DOHH2 (cell line): ENCODE measurements at regions not wholly inside any gene's neighbourhood (a gene's known extent, or its start where the extent isn't known, plus 50 kb on each side); places are given as distances from the start of the nearest gene placed in this dataset.

Source experiments
- EZH2phosphoT487 ChIP-seq: fragments of 200-600 bp; sonication (generic); IDR thresholded peaks from 2 replicates; pipeline ENCODE4 v1.6.1; 2017; ENCODE audit warnings: borderline replicate concordance, mild to moderate bottlenecking, antibody characterized with exemption, low read length, moderate library complexity, mixed read lengths
- TF ChIP-seq, protein P1 (sequence below): fragments of 200-600 bp; sonication (generic); IDR thresholded peaks from one replicate; pipeline ENCODE4 v1.5.1; 2014; ENCODE audit warnings: antibody characterized with exemption, mild to moderate bottlenecking, low read depth, low read length; ENCODE audit not compliant: poor library complexity, severe bottlenecking

- TF ChIP-seq, protein P1, sequence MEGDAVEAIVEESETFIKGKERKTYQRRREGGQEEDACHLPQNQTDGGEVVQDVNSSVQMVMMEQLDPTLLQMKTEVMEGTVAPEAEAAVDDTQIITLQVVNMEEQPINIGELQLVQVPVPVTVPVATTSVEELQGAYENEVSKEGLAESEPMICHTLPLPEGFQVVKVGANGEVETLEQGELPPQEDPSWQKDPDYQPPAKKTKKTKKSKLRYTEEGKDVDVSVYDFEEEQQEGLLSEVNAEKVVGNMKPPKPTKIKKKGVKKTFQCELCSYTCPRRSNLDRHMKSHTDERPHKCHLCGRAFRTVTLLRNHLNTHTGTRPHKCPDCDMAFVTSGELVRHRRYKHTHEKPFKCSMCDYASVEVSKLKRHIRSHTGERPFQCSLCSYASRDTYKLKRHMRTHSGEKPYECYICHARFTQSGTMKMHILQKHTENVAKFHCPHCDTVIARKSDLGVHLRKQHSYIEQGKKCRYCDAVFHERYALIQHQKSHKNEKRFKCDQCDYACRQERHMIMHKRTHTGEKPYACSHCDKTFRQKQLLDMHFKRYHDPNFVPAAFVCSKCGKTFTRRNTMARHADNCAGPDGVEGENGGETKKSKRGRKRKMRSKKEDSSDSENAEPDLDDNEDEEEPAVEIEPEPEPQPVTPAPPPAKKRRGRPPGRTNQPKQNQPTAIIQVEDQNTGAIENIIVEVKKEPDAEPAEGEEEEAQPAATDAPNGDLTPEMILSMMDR: no peak
- TF ChIP-seq EZH2phosphoT487: no peak
Observed at GRCh38 chr20:54914995-54915394, 439.6 kb downstream of the DOK5 start.
